ENCODE measurements at regions not wholly inside any gene's neighbourhood (a gene's known extent, or its start where the extent isn't known, plus 50 kb on each side); places are given as distances from the start of the nearest gene placed in this dataset.

GRCh38 chr2:198339116-198339515 is 534.7 kb downstream of the PLCL1 start:
- 84 to 91% methylated on average over 5 of the region's 5 CpGs for WGBS, 2 donors
- no peak overlapping the region for H3K27ac ChIP-seq
- TF ChIP-seq POLR2A (IDR thresholded peaks at IDR 0.05) (no peak), CTCF (IDR thresholded peaks at IDR 0.05) (no peak)
- no peak overlapping the region for H3K4me3 ChIP-seq (replicated peaks in 1 of 3)
- no peaks in the 10 kb centered on the region for H3K4me1 ChIP-seq
- DNase-seq = no peak
- H3K9me3 ChIP-seq = no peaks in the 10 kb centered on the region
- H3K36me3 ChIP-seq = no peaks in the 10 kb centered on the region
- no peaks in the 10 kb centered on the region for H3K27me3 ChIP-seq
- intact Hi-C loops (cut with DNase I) = no loop called here

GRCh38 chr2:198337368-198337767 is 533.0 kb downstream of the PLCL1 start:
- H3K27me3 ChIP-seq = no peaks in the 10 kb centered on the region
- WGBS, 2 donors = 72 to 73% methylated on average over 3 of the region's 3 CpGs
- H3K27ac ChIP-seq = no peak overlapping the region

GRCh38 chr2:198328454-198328853 is 524.1 kb downstream of the PLCL1 start:
- Histone ChIP-seq H3K27me3 (no peaks in the 10 kb centered on the region), H3K36me3 (no peaks in the 10 kb centered on the region), H3K9me3 (no peaks in the 10 kb centered on the region), H3K4me1 (no peaks in the 10 kb centered on the region), H3K4me3 (replicated peaks in 1 of 3) (no peak overlapping the region), H3K27ac (no peak overlapping the region)
- WGBS, 2 donors = 92 to 95% methylated on average over 2 of the region's 2 CpGs
- intact Hi-C loops (cut with DNase I) = no loop called here
- no peak for TF ChIP-seq CTCF (IDR thresholded peaks at IDR 0.05)
- TF ChIP-seq POLR2A (IDR thresholded peaks at IDR 0.05) = no peak
- no peak for DNase-seq

More at GRCh38 chr2:198337368-198337767, 533.0 kb downstream of the PLCL1 start:
- no peak for TF ChIP-seq POLR2A (IDR thresholded peaks at IDR 0.05)
- Histone ChIP-seq H3K9me3 (no peaks in the 10 kb centered on the region), H3K4me3 (replicated peaks in 1 of 3) (no peak overlapping the region), H3K4me1 (no peaks in the 10 kb centered on the region), H3K36me3 (no peaks in the 10 kb centered on the region)
- DNase-seq = no peak
- intact Hi-C loops (cut with DNase I) = no loop called here

- Histone ChIP-seq H3K4me1 (no peaks in the 10 kb centered on the region), H3K4me3 (replicated peaks in 1 of 3) (no peak overlapping the region), H3K9me3 (no peaks in the 10 kb centered on the region), H3K27me3 (no peaks in the 10 kb centered on the region), H3K36me3 (no peaks in the 10 kb centered on the region), H3K27ac (no peak overlapping the region)
- intact Hi-C loops (cut with DNase I) = no loop called here
- TF ChIP-seq CTCF (IDR thresholded peaks at IDR 0.05) = no peak
- no peak for TF ChIP-seq POLR2A (IDR thresholded peaks at IDR 0.05)
- 94 to 96% methylated on average over 4 of the region's 4 CpGs for WGBS, 2 donors
- DNase-seq = no peak
Measured at GRCh38 chr2:198327526-198327925, 523.1 kb downstream of the PLCL1 start.

- DNase-seq = no peak
- 61 to 81% methylated on average over 1 of the region's 1 CpG for WGBS, 2 donors
- no peaks in the 10 kb centered on the region for H3K27me3 ChIP-seq
- no peaks in the 10 kb centered on the region for H3K9me3 ChIP-seq
- intact Hi-C loops (cut with DNase I) = no loop called here
- no peaks in the 10 kb centered on the region for H3K36me3 ChIP-seq
- no peak overlapping the region for H3K4me3 ChIP-seq (replicated peaks in 1 of 3)
- H3K27ac ChIP-seq = no peak overlapping the region
- TF ChIP-seq CTCF (IDR thresholded peaks at IDR 0.05) = no peak
- TF ChIP-seq POLR2A (IDR thresholded peaks at IDR 0.05) = no peak
- H3K4me1 ChIP-seq = no peaks in the 10 kb centered on the region
Measured at GRCh38 chr2:198326431-198326830, 522.0 kb downstream of the PLCL1 start.

GRCh38 chr2:198325359-198325758 is 521.0 kb downstream of the PLCL1 start:
- intact Hi-C loops (cut with DNase I) = no loop called here
- Histone ChIP-seq H3K36me3 (no peaks in the 10 kb centered on the region), H3K27ac (no peak overlapping the region), H3K4me1 (no peaks in the 10 kb centered on the region), H3K27me3 (no peaks in the 10 kb centered on the region), H3K9me3 (no peaks in the 10 kb centered on the region), H3K4me3 (replicated peaks in 1 of 3) (no peak overlapping the region)
- DNase-seq = no peak
- WGBS, 2 donors = 88 to 98% methylated on average over 2 of the region's 2 CpGs
- no peak for TF ChIP-seq CTCF (IDR thresholded peaks at IDR 0.05)
- TF ChIP-seq POLR2A (IDR thresholded peaks at IDR 0.05) = no peak

All from thyroid gland (tissue), 4 donors.